ENCODE measurements at regions not wholly inside any gene's neighbourhood (a gene's known extent, or its start where the extent isn't known, plus 50 kb on each side); places are given as distances from the start of the nearest gene placed in this dataset.

DNA sequence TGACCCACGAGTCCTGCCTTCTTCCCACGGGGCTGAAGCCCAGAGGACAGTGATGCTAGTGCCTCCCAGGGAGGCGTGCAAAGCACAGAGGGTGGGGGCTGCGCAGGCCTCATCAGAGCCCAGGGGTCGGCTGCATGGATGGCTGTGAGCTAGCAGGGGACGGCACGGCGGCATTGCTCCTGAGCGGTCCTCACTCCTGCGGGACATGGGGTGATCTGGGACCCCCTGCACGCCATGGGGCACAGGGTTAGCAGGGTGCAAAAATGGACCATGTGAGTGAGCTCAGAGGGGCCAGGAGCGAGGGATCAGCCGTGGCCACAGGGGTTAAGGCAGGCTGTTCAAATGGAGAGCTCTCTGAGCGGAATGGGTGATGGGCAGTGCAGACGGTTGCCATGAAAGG lies 138.3 kb downstream of the SNX19 start:
- no peak overlapping the region for H3K27ac Mint-ChIP-seq
- H3K27me3 Mint-ChIP-seq, result peaks cover 6% of the 10 kb centered on the region
- no peaks in the 10 kb centered on the region for H3K36me3 Mint-ChIP-seq
- H3K4me1 Mint-ChIP-seq, result no peaks in the 10 kb centered on the region
- H3K4me3 Mint-ChIP-seq, result no peak overlapping the region
- H3K9me3 Mint-ChIP-seq, result no peaks in the 10 kb centered on the region
- CTCF ChIA-PET, result no interaction called here
- no peak for DNase-seq

DNA sequence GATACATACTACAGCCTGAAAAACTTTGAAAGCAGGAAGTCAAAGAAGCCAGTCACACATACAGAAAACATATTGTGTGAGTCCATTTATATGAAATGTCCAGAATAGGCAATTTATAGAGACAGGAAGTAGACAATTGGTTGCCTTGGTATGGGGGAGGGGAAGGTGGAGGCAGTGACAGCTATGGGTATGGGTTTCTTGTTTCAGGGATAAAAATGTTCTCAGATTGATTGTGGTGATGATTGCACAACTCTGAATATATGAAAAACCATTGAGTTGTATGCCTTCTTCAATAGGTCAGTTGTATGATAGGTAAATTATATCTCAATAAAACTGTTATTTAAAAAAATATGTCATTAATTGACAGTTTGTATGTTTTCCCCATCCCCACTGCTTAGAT lies 137.6 kb downstream of the SNX19 start:
- H3K9me3 Mint-ChIP-seq, result no peaks in the 10 kb centered on the region

DNA sequence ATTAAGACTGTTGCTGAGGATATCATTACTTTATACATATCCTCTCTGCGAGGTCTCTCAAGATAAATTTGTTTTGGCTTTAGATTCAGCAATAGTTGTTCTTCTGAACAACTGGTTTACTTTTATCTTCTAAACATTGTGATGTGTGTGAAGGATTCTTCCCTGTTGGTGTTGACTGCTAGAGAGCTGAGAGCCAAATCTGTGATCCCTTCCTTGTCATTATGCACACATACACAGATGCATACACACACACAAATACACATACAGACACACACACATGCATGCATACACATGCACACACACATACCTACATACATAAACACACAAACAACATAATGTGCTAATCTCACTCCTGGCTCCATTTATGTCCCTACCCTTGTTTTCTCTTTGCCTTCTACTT lies 137.0 kb downstream of the SNX19 start:
- no peaks in the 10 kb centered on the region for H3K36me3 Mint-ChIP-seq
- no peaks in the 10 kb centered on the region for H3K4me1 Mint-ChIP-seq
- DNase-seq, result no peak
- H3K4me3 Mint-ChIP-seq, result no peak overlapping the region
- H3K9me3 Mint-ChIP-seq, result no peaks in the 10 kb centered on the region
- CTCF ChIA-PET, result no interaction called here
- H3K27ac Mint-ChIP-seq, result no peak overlapping the region
- H3K27me3 Mint-ChIP-seq, result peaks cover 3% of the 10 kb centered on the region

More for the DNA sequence above, 137.6 kb downstream of the SNX19 start:
- Mint-ChIP-seq H3K4me3 (no peak overlapping the region), H3K36me3 (no peaks in the 10 kb centered on the region), H3K27me3 (peaks cover 3% of the 10 kb centered on the region), H3K4me1 (no peaks in the 10 kb centered on the region), H3K27ac (no peak overlapping the region)
- DNase-seq, result no peak
- CTCF ChIA-PET, result no interaction called here

DNA sequence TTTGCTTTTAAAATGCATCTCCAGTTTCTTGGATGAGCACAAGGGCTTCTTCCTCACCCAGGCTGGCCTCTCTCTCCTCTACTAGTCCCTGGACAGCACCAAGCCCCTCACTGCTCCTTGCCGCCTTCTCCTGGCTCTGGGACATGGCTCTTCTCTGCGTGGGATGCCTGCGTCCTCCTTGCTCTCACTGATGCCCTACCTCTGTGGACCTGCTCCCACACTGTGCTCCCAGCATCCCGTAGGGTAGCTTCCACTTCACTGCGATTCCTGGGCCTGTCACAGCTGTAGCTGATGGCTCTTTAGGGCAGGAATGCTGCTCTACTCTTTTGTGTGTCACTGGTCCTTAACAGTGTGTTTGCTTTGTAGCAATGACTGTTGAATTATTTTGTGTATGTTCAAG lies 136.3 kb downstream of the SNX19 start:
- CTCF ChIA-PET, result no interaction called here
- Mint-ChIP-seq H3K36me3 (no peaks in the 10 kb centered on the region), H3K27me3 (peaks cover 3% of the 10 kb centered on the region), H3K9me3 (no peaks in the 10 kb centered on the region), H3K4me3 (no peak overlapping the region), H3K27ac (no peak overlapping the region), H3K4me1 (no peaks in the 10 kb centered on the region)
- no peak for DNase-seq

DNA sequence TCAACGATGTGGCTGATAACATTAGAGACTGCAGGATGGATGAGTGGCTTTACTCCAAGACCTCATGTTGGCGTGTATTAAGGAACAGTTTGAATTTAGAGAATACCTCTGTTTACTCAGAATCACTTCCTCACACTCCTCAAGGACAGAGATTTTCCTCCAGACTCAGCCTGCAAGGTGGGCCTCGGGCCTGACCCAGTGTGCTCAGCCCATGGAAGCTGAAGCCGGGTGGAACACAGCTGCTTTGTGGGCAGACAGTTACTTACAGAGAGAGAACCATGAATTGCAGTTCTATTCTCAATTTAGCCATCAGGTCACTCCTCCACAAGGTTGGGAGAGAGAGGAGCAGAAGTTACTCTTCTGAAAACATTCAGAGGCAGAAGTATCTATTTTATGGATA lies 135.8 kb downstream of the SNX19 start:
- Mint-ChIP-seq H3K27me3 (peaks cover 3% of the 10 kb centered on the region), H3K9me3 (no peaks in the 10 kb centered on the region), H3K4me3 (no peak overlapping the region), H3K4me1 (no peaks in the 10 kb centered on the region), H3K27ac (no peak overlapping the region), H3K36me3 (no peaks in the 10 kb centered on the region)
- no peak for DNase-seq
- CTCF ChIA-PET, result no interaction called here

DNA sequence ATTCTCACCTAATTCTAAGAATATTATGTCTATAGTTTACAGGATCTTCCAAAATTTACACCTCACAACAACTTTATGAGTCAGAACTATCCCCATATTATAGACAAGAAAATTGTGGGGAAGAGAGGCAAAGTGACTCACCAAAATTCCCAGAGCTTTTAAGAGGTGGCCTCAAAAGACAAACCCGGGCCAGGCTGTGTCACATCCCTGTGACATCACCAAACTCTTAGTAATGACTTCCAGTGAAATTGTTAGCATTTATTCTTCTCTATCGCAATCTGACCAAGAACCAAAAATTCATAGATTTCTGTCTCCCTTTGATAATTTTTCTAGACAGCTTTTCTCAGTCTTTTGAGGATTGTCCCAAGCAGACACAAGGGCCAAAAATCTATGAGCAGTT lies 134.3 kb downstream of the SNX19 start:
- H3K9me3 Mint-ChIP-seq, result no peaks in the 10 kb centered on the region
- no peaks in the 10 kb centered on the region for H3K36me3 Mint-ChIP-seq
- H3K27me3 Mint-ChIP-seq, result no peaks in the 10 kb centered on the region
- CTCF ChIA-PET, result interaction anchor here (0.6 kb wide), 1 partner anchor 14 kb away, joined by 3 read pairs; no protein-coding TSS in a partner anchor
- no peak for DNase-seq
- H3K4me3 Mint-ChIP-seq, result no peak overlapping the region
- H3K27ac Mint-ChIP-seq, result no peak overlapping the region
- H3K4me1 Mint-ChIP-seq, result no peaks in the 10 kb centered on the region

GRCh38 chr11:130782361-130783222 lies 133.7 kb downstream of the SNX19 start:
- H3K27ac Mint-ChIP-seq, result no peak overlapping the region
- no peaks in the 10 kb centered on the region for H3K27me3 Mint-ChIP-seq
- no peaks in the 10 kb centered on the region for H3K36me3 Mint-ChIP-seq
- DNase-seq, result no peak
- H3K9me3 Mint-ChIP-seq, result no peaks in the 10 kb centered on the region
- H3K4me3 Mint-ChIP-seq, result no peak overlapping the region
- CTCF ChIA-PET, result interaction anchor here (0.6 kb wide), 1 partner anchor 15 kb away, joined by 3 read pairs; no protein-coding TSS in a partner anchor
- H3K4me1 Mint-ChIP-seq, result no peaks in the 10 kb centered on the region

DNA sequence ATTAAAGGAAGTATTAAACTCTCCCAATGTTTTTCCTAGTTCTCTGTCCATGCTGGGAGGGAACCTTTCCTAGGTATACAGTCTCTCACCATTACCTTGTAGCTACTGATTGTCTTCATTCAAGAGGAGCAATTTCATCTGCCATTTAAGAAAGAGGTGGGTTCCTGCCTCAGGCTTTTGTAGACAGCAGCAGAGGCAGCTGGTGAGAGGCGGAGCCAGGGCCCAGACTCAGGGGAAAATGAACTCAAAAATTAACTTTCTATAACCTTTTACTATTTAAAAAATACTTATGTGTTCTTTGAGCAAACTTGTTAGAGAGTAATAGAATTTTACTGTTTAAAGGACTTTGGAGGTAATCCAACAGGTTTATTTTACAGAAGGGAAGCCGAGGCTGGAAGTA lies 133.0 kb downstream of the SNX19 start:
- no peaks in the 10 kb centered on the region for H3K27me3 Mint-ChIP-seq
- H3K9me3 Mint-ChIP-seq, result no peaks in the 10 kb centered on the region
- CTCF ChIA-PET, result no interaction called here
- no peaks in the 10 kb centered on the region for H3K36me3 Mint-ChIP-seq
- no peak for DNase-seq
- H3K4me3 Mint-ChIP-seq, result no peak overlapping the region
- no peaks in the 10 kb centered on the region for H3K4me1 Mint-ChIP-seq
- H3K27ac Mint-ChIP-seq, result no peak overlapping the region

DNA sequence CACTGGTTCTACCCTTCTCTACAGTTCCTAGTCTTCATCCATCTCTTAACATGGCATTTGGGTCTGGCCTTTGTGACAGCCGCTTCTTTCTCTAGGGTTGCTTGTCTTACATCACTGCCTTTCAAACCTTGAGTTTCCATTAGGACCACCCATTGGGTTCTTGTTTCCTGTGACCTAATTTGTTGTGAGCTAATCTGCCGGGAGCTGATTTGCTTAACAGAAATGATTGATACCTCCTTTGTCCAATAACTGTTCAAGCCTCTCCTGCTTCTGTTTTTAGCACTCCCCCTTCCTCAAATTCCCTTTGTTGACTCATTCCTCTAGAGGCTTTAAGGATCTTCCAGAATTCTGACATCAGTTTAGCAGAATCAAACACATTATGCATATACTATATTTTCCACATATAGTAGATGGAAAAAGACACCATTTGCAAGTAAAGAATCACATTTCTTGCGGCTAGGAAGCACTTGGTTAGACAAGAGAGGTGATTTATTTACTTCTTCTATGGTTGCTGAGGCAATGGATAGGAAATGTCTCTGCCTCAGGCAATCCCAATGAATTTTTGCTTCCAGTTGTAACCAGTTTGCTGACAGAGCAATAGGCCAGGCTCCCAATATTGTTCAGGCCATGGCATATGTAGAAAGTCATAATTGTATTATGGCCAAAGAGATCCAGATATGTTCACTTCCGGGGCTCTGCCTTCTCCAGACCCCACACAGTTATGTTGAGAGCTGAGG lies 130.7 kb downstream of the SNX19 start:
- CTCF ChIA-PET, result no interaction called here
- no peaks in the 10 kb centered on the region for H3K9me3 Mint-ChIP-seq
- no peaks in the 10 kb centered on the region for H3K36me3 Mint-ChIP-seq
- no peak overlapping the region for H3K4me3 Mint-ChIP-seq
- no peak for DNase-seq
- H3K4me1 Mint-ChIP-seq, result no peaks in the 10 kb centered on the region
- H3K27me3 Mint-ChIP-seq, result peaks cover 4% of the 10 kb centered on the region
- no peak overlapping the region for H3K27ac Mint-ChIP-seq

GRCh38 chr11:130786586-130786985 lies 129.7 kb downstream of the SNX19 start:
- no peaks in the 10 kb centered on the region for H3K4me1 Mint-ChIP-seq
- peaks cover 9% of the 10 kb centered on the region for H3K27me3 Mint-ChIP-seq
- no peaks in the 10 kb centered on the region for H3K36me3 Mint-ChIP-seq
- H3K4me3 Mint-ChIP-seq, result no peak overlapping the region
- DNase-seq, result no peak
- H3K9me3 Mint-ChIP-seq, result peaks cover 6% of the 10 kb centered on the region
- CTCF ChIA-PET, result no interaction called here
- no peak overlapping the region for H3K27ac Mint-ChIP-seq

GRCh38 chr11:130787092-130787616 lies 129.1 kb downstream of the SNX19 start:
- no peak for DNase-seq
- H3K4me1 Mint-ChIP-seq, result no peaks in the 10 kb centered on the region
- CTCF ChIA-PET, result no interaction called here
- peaks cover 9% of the 10 kb centered on the region for H3K27me3 Mint-ChIP-seq
- no peaks in the 10 kb centered on the region for H3K36me3 Mint-ChIP-seq
- no peak overlapping the region for H3K4me3 Mint-ChIP-seq
- peaks cover 6% of the 10 kb centered on the region for H3K9me3 Mint-ChIP-seq
- no peak overlapping the region for H3K27ac Mint-ChIP-seq

GRCh38 chr11:130787973-130788570 lies 128.2 kb downstream of the SNX19 start:
- CTCF ChIA-PET, result no interaction called here
- no peak for DNase-seq
- no peak overlapping the region for H3K27ac Mint-ChIP-seq

DNA sequence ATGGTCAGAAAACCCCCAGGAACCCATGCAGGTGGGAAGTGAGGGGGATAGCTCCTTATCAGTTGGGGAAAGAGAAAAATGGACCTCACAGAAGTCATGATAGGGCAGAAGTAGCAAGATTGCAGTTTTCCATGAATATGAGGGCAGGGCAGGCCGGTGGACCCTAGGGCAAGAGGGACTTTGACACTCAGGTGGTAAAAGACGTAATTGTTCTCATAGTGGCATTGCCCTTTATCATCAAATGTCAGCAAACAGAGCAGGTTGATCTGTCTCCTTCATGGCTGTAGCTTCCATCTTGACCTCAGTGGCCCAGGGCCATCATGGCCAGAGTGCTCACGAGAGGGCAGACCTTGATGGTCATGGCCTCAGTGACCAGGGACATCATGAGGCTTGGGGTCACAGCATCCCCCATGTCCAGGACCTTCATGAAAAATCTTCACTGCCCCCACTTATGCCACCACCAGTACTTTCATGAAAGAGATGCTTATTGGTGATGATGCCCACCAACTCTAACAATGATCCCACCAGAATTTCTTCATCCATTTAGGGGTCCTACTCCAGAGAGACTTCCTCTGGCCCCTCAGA lies 127.1 kb downstream of the SNX19 start:
- H3K36me3 Mint-ChIP-seq, result no peaks in the 10 kb centered on the region
- no peaks in the 10 kb centered on the region for H3K4me1 Mint-ChIP-seq
- no peak for DNase-seq
- peaks cover 9% of the 10 kb centered on the region for H3K27me3 Mint-ChIP-seq
- peaks cover 6% of the 10 kb centered on the region for H3K9me3 Mint-ChIP-seq
- H3K4me3 Mint-ChIP-seq, result no peak overlapping the region
- CTCF ChIA-PET, result no interaction called here
- no peak overlapping the region for H3K27ac Mint-ChIP-seq

More at GRCh38 chr11:130787973-130788570, 128.2 kb downstream of the SNX19 start:
- Mint-ChIP-seq H3K4me1 (no peaks in the 10 kb centered on the region), H3K27me3 (peaks cover 9% of the 10 kb centered on the region), H3K9me3 (peaks cover 6% of the 10 kb centered on the region), H3K36me3 (no peaks in the 10 kb centered on the region), H3K4me3 (no peak overlapping the region)

DNA sequence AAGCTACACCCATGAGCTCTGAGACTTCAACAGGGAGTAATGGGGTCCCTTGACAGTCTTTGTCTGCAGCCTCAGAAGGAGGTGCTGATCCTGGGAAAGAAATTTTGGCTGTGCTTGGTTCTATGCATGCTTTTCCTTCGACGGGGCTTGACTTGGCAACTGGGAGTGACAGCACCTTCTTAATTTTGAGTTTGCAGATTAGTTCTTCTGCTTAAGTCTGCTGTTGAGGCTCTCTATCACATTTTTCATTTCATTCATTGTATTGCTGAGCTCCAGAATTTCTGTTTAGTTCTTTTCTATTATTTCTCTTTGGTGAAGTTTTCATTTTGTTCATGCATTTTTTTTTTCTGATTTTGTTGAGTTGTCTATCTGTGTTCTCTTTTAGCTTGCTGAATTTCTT lies 125.6 kb downstream of the SNX19 start:
- no peak for DNase-seq
- Mint-ChIP-seq H3K27ac (no peak overlapping the region), H3K4me1 (no peaks in the 10 kb centered on the region), H3K4me3 (no peak overlapping the region), H3K9me3 (peaks cover 6% of the 10 kb centered on the region), H3K36me3 (no peaks in the 10 kb centered on the region), H3K27me3 (peaks cover 9% of the 10 kb centered on the region)
- CTCF ChIA-PET, result interaction anchor here (0.6 kb wide), 1 partner anchor 333 kb away, joined by 3 read pairs; no protein-coding TSS in a partner anchor

Measured in activated naive CD4-positive, alpha-beta T cell treated with anti-CD3 and anti-CD28 coated beads, Interleukin-2, amount 10 ng/mL, durations not matched to agents 7 days and 5 days (primary cell).